ENCODE measurements at regions not wholly inside any gene's neighbourhood (a gene's known extent, or its start where the extent isn't known, plus 50 kb on each side); places are given as distances from the start of the nearest gene placed in this dataset.

- no peak for TF ChIP-seq CSDC2 (CRISPR knock-in tag; IDR thresholded peaks at IDR 0.05)
- TF ChIP-seq BACH2 (CRISPR knock-in tag; IDR thresholded peaks at IDR 0.05; ENCODE audit: borderline replicate concordance): no peak
- TF ChIP-seq CREB5 (CRISPR knock-in tag; IDR thresholded peaks at IDR 0.05; ENCODE audit: low read depth): no peak
- TF ChIP-seq ARNTL (CRISPR knock-in tag; IDR thresholded peaks at IDR 0.05; ENCODE audit: borderline replicate concordance, low read depth): no peak
- no peak for TF ChIP-seq POU6F1 (CRISPR knock-in tag; IDR thresholded peaks at IDR 0.05; ENCODE audit: borderline replicate concordance, low read depth)
These were observed 146.8 kb upstream of the CHRM3 start for GRCh38 chr1:239239529-239239928.

Measured in SK-N-SH treated with all-trans-retinoic acid at 6 μM for 48 hours (cell line).